Esophagus squamous epithelium (tissue), 5 donors: ENCODE measurements at regions not wholly inside any gene's neighbourhood (a gene's known extent, or its start where the extent isn't known, plus 50 kb on each side); places are given as distances from the start of the nearest gene placed in this dataset.

Experiments used
- DNase-seq: peaks from one replicate; lab custom pipeline; 2025; lab: John Stamatoyannopoulos, UW
- H3K27ac ChIP-seq, 4 donors: fragments of 200-600 bp; sonication (generic); one replicate each; pipeline ENCODE4 v1.5.1; 2016 to 2019; ENCODE audit warnings: mild to moderate bottlenecking in 1 of 4
- H3K27me3 ChIP-seq, 4 donors: fragments of 200-600 bp; sonication (generic); 1 replicate in 3 of 4; 2 replicates in 1 of 4; pipeline versions ENCODE4 v1.5.1 to v1.6.0; 2017 to 2021; ENCODE audit warnings: antibody characterized with exemption in 1 of 4
- H3K36me3 ChIP-seq, 3 donors: fragments of 200-600 bp; sonication (generic); one replicate each; pipeline ENCODE4 v1.5.1; 2016 to 2019
- H3K4me1 ChIP-seq, 3 donors: fragments of 200-600 bp; sonication (generic); one replicate each; pipeline ENCODE4 v1.5.1; 2017 to 2019
- H3K4me3 ChIP-seq, 4 donors: fragments of 200-600 bp; sonication (generic); 1 replicate in 3 of 4; 2 replicates in 1 of 4; pipeline ENCODE4 v1.5.1; 2016 to 2019; ENCODE audit warnings: mild to moderate bottlenecking in 2 of 4, moderate library complexity in 1 of 4
- H3K9me3 ChIP-seq, 3 donors: fragments of 200-600 bp; sonication (generic); one replicate each; pipeline ENCODE4 v1.5.1; 2016 to 2019
- CTCF ChIP-seq, 6 experiments: fragments of 450-650 bp in 4 of 6; fragments of 200-600 bp in 2 of 6; sonication (generic) in 2 of 6; IDR thresholded peaks; one replicate each; pipeline ENCODE4 v1.5.1; 2016 to 2019; ENCODE audit warnings: antibody characterized with exemption in 6 of 6, mild to moderate bottlenecking in 4 of 6, moderate library complexity in 4 of 6
- POLR2A ChIP-seq, 4 donors: fragments of 450-650 bp; IDR thresholded peaks; one replicate each; pipeline ENCODE4 v1.6.1; 2017; ENCODE audit warnings: antibody characterized with exemption in 4 of 4, mild to moderate bottlenecking in 4 of 4, moderate library complexity in 3 of 4
- WGBS, 2 donors: methylation state at CpG; one replicate each; pipeline ENCODE4 v1.1.5; 2018; 5-methylcytosine and 5-hydroxymethylcytosine counted together
- intact Hi-C: fragments of 100-400 bp; cut with DNase I; formaldehyde crosslinking; loops from one replicate; pipeline ENCODE4 v1.15.0; 2022
- donor health status: DM: yes; HTN: yes; CAD: no.

DNA sequence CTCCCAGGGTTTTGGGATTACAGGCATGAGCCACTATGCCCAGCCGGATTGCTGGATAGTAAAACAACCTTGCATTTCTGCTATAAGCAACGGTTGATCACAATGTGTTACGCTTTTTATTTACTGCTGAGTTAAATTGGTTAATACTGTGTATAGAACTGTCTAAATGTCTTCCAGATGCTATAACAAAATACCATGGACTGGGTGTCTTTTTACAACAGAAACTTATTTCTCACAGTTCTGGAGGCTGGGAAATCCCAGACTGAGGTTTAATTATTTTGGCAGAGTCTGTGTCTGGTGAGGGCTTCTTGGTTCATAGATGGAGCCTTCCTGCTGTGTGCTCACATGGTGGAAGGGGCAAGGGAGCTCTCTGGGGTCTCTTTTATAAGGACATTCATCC is 65.5 kb downstream of the ING1 start:
- no peak overlapping the region for H3K27ac ChIP-seq
- H3K4me1 ChIP-seq = no peaks in the 10 kb centered on the region
- H3K9me3 ChIP-seq = peaks cover 0 to 7% (median 0%) of the 10 kb centered on the region in 3 donors
- intact Hi-C loops = no loop called here
- 85 to 88% methylated on average over 3 of the region's 3 CpGs for WGBS, 2 donors
- H3K36me3 ChIP-seq = no peaks in the 10 kb centered on the region
- no peak for TF ChIP-seq POLR2A (IDR thresholded peaks at IDR 0.05)
- TF ChIP-seq CTCF (IDR thresholded peaks at IDR 0.05) = no peak
- no peak overlapping the region for H3K4me3 ChIP-seq
- DNase-seq = no peak
- peaks cover 0 to 4% (median 0%) of the 10 kb centered on the region in 4 donors for H3K27me3 ChIP-seq

GRCh38 chr13:110780422-110780821 is 66.9 kb downstream of the ING1 start:
- H3K4me1 ChIP-seq = no peaks in the 10 kb centered on the region
- TF ChIP-seq CTCF (IDR thresholded peaks at IDR 0.05) = no peak
- TF ChIP-seq POLR2A (IDR thresholded peaks at IDR 0.05) = no peak
- no peak overlapping the region for H3K27ac ChIP-seq
- H3K27me3 ChIP-seq = peaks cover 0 to 7% (median 0%) of the 10 kb centered on the region in 4 donors
- no peak overlapping the region for H3K4me3 ChIP-seq
- 35 to 38% methylated on average over 2 of the region's 2 CpGs for WGBS, 2 donors
- peaks cover 0 to 7% (median 0%) of the 10 kb centered on the region in 3 donors for H3K9me3 ChIP-seq
- no peak for DNase-seq
- intact Hi-C loops = no loop called here
- H3K36me3 ChIP-seq = no peaks in the 10 kb centered on the region

- no peaks in the 10 kb centered on the region for H3K36me3 ChIP-seq
- H3K9me3 ChIP-seq = peaks cover 0 to 7% (median 0%) of the 10 kb centered on the region in 3 donors
- no peak for DNase-seq
- intact Hi-C loops = no loop called here
- no peak overlapping the region for H3K4me3 ChIP-seq
- H3K27me3 ChIP-seq = peaks cover 0 to 10% (median 0%) of the 10 kb centered on the region in 4 donors
- no peak overlapping the region for H3K27ac ChIP-seq
- TF ChIP-seq POLR2A (IDR thresholded peaks at IDR 0.05) (no peak), CTCF (IDR thresholded peaks at IDR 0.05) (no peak)
- H3K4me1 ChIP-seq = no peaks in the 10 kb centered on the region
Measured at GRCh38 chr13:110782185-110782584, 68.7 kb downstream of the ING1 start.

DNA sequence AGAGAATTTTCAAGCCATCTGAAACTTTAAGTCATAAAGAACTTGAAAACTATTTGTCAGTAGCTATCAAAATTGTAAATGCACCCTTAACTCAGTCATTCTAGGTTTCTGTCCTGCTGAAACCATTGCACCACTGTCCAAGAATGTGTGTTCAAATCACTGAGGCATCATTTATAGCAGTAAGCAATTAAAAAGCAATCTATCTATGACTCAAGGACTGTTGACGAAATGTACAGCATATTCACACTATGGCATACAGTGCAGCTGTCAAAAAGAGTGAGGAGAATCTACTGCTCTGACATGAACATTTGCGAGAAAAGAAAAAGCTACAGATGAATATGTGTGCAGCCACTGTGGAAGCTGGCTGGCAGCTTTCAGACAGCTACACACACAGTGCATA is 71.2 kb downstream of the ING1 start:
- no peaks in the 10 kb centered on the region for H3K4me1 ChIP-seq
- peaks cover 0 to 10% (median 0%) of the 10 kb centered on the region in 4 donors for H3K27me3 ChIP-seq
- H3K36me3 ChIP-seq = no peaks in the 10 kb centered on the region
- intact Hi-C loops = no loop called here
- TF ChIP-seq CTCF (IDR thresholded peaks at IDR 0.05) (no peak), POLR2A (IDR thresholded peaks at IDR 0.05) (no peak)
- H3K4me3 ChIP-seq = no peak overlapping the region
- no peak for DNase-seq
- no peak overlapping the region for H3K27ac ChIP-seq
- WGBS, 2 donors = 54 to 68% methylated on average over 2 of the region's 2 CpGs
- H3K9me3 ChIP-seq = peaks cover 0 to 7% (median 0%) of the 10 kb centered on the region in 3 donors

DNA sequence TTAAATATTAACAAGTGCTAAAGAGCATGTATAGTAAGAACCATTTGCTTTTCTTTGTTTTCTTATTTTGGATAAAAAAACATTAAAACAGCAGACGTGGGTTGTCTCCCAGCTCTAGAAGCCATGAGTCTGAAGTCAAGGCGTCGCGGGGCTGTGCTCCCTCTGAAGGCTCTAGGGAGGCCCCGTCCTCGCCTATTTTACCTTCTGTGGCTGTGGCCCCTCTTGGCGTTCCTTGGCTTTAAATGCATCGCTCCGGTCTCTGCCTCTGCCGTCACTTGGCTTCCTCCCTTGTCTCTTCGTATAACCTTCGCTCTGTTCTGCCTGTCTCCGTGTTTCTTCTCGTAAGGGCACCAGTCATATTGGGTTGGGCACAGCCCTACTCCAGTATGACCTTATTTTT is 75.3 kb downstream of the ING1 start:
- Histone ChIP-seq H3K27me3 (peaks cover 0 to 6% (median 0%) of the 10 kb centered on the region in 4 donors), H3K4me1 (no peaks in the 10 kb centered on the region), H3K27ac (no peak overlapping the region), H3K9me3 (peaks cover 0 to 12% (median 0%) of the 10 kb centered on the region in 3 donors), H3K4me3 (no peak overlapping the region), H3K36me3 (no peaks in the 10 kb centered on the region)
- 87 to 91% methylated on average over 14 of the region's 14 CpGs for WGBS, 2 donors
- TF ChIP-seq POLR2A (IDR thresholded peaks at IDR 0.05) (no peak), CTCF (IDR thresholded peaks at IDR 0.05) (no peak)
- intact Hi-C loops = no loop called here
- DNase-seq = no peak
